Mammary epithelial cell (primary cell): ENCODE measurements at regions not wholly inside any gene's neighbourhood (a gene's known extent, or its start where the extent isn't known, plus 50 kb on each side); places are given as distances from the start of the nearest gene placed in this dataset.

Experiments
- CTCF ChIP-seq, 2 donors: IDR thresholded peaks in 1 of 2; conservative IDR thresholded peaks in 1 of 2; 2 replicates each; pipeline ENCODE4 v1.5.1; 2011 to 2012; ENCODE audit warnings: inconsistent platforms in 2 of 2, low read length in 2 of 2, mild to moderate bottlenecking in 2 of 2, control low read depth in 1 of 2, low read depth in 1 of 2; ENCODE audit not compliant: insufficient read depth in 1 of 2; ENCODE audit errors: extremely low read depth in 1 of 2
- EZH2 ChIP-seq: IDR thresholded peaks from 2 replicates; pipeline ENCODE4 v1.6.1; 2012; ENCODE audit warnings: low read length, inconsistent platforms, borderline replicate concordance

GRCh38 chr2:42859006-42859552, 66.7 kb upstream of the HAAO start:
- TF ChIP-seq CTCF (conservative IDR thresholded peaks at IDR 0.05 in 1 of 2, IDR thresholded peaks at IDR 0.05 in 1 of 2; ENCODE audit: extremely low read depth in 1 of 2, insufficient read depth in 1 of 2, low read depth in 1 of 2, low read length in 2 of 2): peak; percentile 93 to 95
- TF ChIP-seq EZH2: no peak
